OCI-LY1 (cell line): ENCODE measurements at regions not wholly inside any gene's neighbourhood (a gene's known extent, or its start where the extent isn't known, plus 50 kb on each side); places are given as distances from the start of the nearest gene placed in this dataset.

ENCODE experiments used
- H2AFZ ChIP-seq: fragments of 200-600 bp; sonication (generic), shearing (Covaris generic); 2 replicates; pipeline ENCODE4 v1.6.0; 2014; ENCODE audit warnings: antibody characterized with exemption, mild to moderate bottlenecking, low read length
- H3F3A ChIP-seq: fragments of 200-600 bp; sonication (generic), shearing (Covaris generic); 2 replicates; pipeline ENCODE4 v1.6.0; 2014; ENCODE audit warnings: mild to moderate bottlenecking, antibody characterized with exemption, low read length, moderate library complexity; ENCODE audit not compliant: insufficient read depth
- H3K27ac ChIP-seq: fragments of 200-600 bp; sonication (generic); 2 replicates; pipeline ENCODE4 v1.5.1; 2014; ENCODE audit warnings: low read length, mixed run types, mild to moderate bottlenecking, low read depth; ENCODE audit not compliant: poor library complexity, severe bottlenecking
- H3K27me3 ChIP-seq: fragments of 200-600 bp; sonication (generic); 2 replicates; pipeline ENCODE4 v1.6.0; 2014; ENCODE audit warnings: antibody characterized with exemption, mild to moderate bottlenecking, low read length, moderate library complexity; ENCODE audit not compliant: insufficient read depth
- H3K36me3 ChIP-seq: fragments of 200-600 bp; sonication (generic); 2 replicates; pipeline ENCODE4 v1.6.1; 2014; ENCODE audit warnings: mild to moderate bottlenecking, antibody characterized with exemption, low read length, moderate library complexity, mixed read lengths; ENCODE audit not compliant: insufficient read depth
- H3K4me1 ChIP-seq: fragments of 200-600 bp; sonication (generic); 2 replicates; pipeline ENCODE4 v1.5.1; 2014; ENCODE audit warnings: mild to moderate bottlenecking, low read length, moderate library complexity; ENCODE audit not compliant: insufficient read depth, severe bottlenecking
- H3K4me2 ChIP-seq: fragments of 200-600 bp; sonication (generic), shearing (Covaris generic); 2 replicates; pipeline ENCODE4 v1.6.1; 2014; ENCODE audit warnings: low read length
- H3K4me3 ChIP-seq: fragments of 200-600 bp; sonication (generic); 2 replicates; pipeline ENCODE4 v1.5.1; 2014; ENCODE audit warnings: low read length, low read depth, mild to moderate bottlenecking, mixed read lengths; ENCODE audit not compliant: poor library complexity, severe bottlenecking
- H3K79me2 ChIP-seq: fragments of 200-600 bp; shearing (Covaris generic); 2 replicates; pipeline ENCODE4 v1.6.1; 2016; ENCODE audit warnings: mixed run types, low read length, mixed read lengths; ENCODE audit not compliant: insufficient read depth
- H3K9ac ChIP-seq: fragments of 200-600 bp; sonication (generic), shearing (Covaris generic); 2 replicates; pipeline ENCODE4 v1.6.1; 2014; ENCODE audit warnings: mild to moderate bottlenecking, low read length, mixed read lengths
- H3K9me2 ChIP-seq: fragments of 200-600 bp; sonication (generic), shearing (Covaris generic); 2 replicates; pipeline ENCODE4 v1.6.1; 2014; ENCODE audit warnings: low read depth, mild to moderate bottlenecking, low read length, mixed read lengths
- H3K9me3 ChIP-seq: fragments of 200-600 bp; shearing (Covaris generic); 2 replicates; pipeline ENCODE4 v1.6.1; 2014; ENCODE audit warnings: low read length, mixed read lengths
- H4K20me1 ChIP-seq: fragments of 200-600 bp; sonication (generic), shearing (Covaris generic); 2 replicates; pipeline ENCODE4 v1.6.0; 2016; ENCODE audit warnings: mild to moderate bottlenecking, low read length; ENCODE audit not compliant: insufficient read depth
- EZH2 ChIP-seq: fragments of 200-600 bp; sonication (generic), shearing (Covaris generic); IDR thresholded peaks from 2 replicates; pipeline ENCODE4 v1.8.0; 2017; ENCODE audit warnings: borderline replicate concordance, mixed run types, mild to moderate bottlenecking, antibody characterized with exemption, low read length, moderate library complexity, mixed read lengths
- TF ChIP-seq, protein P1 (sequence below): fragments of 200-600 bp; sonication (generic), shearing (Covaris generic); IDR thresholded peaks from 2 replicates; pipeline ENCODE4 v1.5.1; 2017; ENCODE audit warnings: mild to moderate bottlenecking, antibody characterized with exemption, low read length, moderate library complexity, mixed read lengths

DNA sequence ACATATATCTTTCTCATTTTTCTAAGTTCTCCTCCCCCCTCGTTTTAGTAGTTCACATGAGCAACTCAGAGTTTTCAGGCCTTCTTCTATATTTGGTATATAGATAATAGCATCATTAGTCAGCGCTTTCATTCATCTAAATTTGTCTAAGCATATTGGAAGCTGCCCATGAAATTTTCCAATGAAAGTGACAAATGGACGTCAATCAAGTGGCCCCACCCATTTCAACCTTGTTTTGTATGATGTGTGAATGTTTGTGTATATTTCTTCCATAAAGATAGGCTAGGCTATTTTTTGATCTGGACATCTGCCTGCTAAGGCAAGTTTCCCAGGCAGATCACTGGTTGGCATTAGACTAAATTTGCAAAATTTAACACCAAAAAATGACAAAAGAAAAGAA lies 104.0 kb upstream of the SSBP2 start:
- Histone ChIP-seq H3K4me3 (no peak overlapping the region), H3K27me3 (no peaks in the 10 kb centered on the region), H3K9me2 (no peaks in the 10 kb centered on the region), H3K9me3 (no peaks in the 10 kb centered on the region), H2AFZ (no peak overlapping the region), H3K79me2 (no peaks in the 10 kb centered on the region), H3K4me1 (peaks cover 64% of the 10 kb centered on the region), H3K27ac (peak overlapping the region; percentile 3), H3K4me2 (no peak overlapping the region), H3K9ac (no peak overlapping the region), H3F3A (no peaks in the 10 kb centered on the region), H3K36me3 (no peaks in the 10 kb centered on the region), H4K20me1 (no peaks in the 10 kb centered on the region)
- no peak for TF ChIP-seq EZH2
- TF ChIP-seq, protein P1, sequence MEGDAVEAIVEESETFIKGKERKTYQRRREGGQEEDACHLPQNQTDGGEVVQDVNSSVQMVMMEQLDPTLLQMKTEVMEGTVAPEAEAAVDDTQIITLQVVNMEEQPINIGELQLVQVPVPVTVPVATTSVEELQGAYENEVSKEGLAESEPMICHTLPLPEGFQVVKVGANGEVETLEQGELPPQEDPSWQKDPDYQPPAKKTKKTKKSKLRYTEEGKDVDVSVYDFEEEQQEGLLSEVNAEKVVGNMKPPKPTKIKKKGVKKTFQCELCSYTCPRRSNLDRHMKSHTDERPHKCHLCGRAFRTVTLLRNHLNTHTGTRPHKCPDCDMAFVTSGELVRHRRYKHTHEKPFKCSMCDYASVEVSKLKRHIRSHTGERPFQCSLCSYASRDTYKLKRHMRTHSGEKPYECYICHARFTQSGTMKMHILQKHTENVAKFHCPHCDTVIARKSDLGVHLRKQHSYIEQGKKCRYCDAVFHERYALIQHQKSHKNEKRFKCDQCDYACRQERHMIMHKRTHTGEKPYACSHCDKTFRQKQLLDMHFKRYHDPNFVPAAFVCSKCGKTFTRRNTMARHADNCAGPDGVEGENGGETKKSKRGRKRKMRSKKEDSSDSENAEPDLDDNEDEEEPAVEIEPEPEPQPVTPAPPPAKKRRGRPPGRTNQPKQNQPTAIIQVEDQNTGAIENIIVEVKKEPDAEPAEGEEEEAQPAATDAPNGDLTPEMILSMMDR = no peak

DNA sequence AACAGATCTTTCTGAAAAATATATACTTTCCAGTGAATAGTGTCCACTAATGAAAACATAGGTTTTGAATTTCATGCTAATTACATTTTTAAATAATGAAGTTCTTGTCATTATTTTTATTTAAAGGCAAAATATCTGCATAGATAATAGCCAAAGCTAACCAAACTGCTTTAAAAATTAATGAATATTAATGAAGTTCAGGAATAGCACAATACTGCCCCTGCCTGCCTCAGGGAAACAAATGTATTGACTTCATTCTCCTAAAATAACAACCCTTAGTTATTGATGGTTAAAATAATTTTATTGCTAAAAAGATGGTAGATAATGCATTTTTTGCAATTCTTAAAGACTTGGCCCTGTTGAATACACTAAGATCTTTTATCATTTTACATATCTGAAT lies 103.6 kb upstream of the SSBP2 start:
- Histone ChIP-seq H3K4me1 (peaks cover 64% of the 10 kb centered on the region), H3K4me2 (no peak overlapping the region), H3K9ac (no peak overlapping the region)

DNA sequence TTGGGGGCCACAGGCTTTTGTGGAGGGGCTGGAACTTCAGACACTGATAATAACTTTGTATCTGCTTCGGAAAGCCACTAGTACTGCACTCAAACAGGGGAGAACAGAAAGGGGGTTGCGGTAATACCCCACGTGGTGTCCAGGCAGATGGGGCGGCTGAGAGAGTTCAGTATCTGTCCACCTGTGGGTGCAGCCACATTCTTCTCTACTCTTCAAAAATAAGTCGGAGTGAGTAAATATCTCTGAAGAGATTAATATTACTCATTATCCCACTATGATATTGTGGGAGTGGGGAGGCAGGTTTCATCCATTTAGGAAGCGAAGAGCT lies 102.1 kb upstream of the SSBP2 start:
- Histone ChIP-seq H3K9me3 (no peaks in the 10 kb centered on the region), H3K4me3 (peak overlapping the region; percentile 60), H3K9me2 (no peaks in the 10 kb centered on the region), H3K36me3 (no peaks in the 10 kb centered on the region), H3K4me2 (peak overlapping the region; percentile 81), H3K27me3 (no peaks in the 10 kb centered on the region), H3F3A (no peaks in the 10 kb centered on the region), H3K9ac (peak overlapping the region; percentile 73), H3K4me1 (peaks cover 64% of the 10 kb centered on the region), H3K79me2 (no peaks in the 10 kb centered on the region), H4K20me1 (no peaks in the 10 kb centered on the region), H2AFZ (no peak overlapping the region), H3K27ac (peak overlapping the region; percentile 86)
- TF ChIP-seq EZH2 = no peak
- TF ChIP-seq, protein P1 = no peak

More for the DNA sequence above, 103.6 kb upstream of the SSBP2 start:
- no peaks in the 10 kb centered on the region for H3K9me2 ChIP-seq
- H3K36me3 ChIP-seq = no peaks in the 10 kb centered on the region
- TF ChIP-seq EZH2 = no peak
- TF ChIP-seq, protein P1 = no peak
- no peaks in the 10 kb centered on the region for H3K27me3 ChIP-seq
- no peaks in the 10 kb centered on the region for H3K9me3 ChIP-seq
- no peaks in the 10 kb centered on the region for H3F3A ChIP-seq
- H3K79me2 ChIP-seq = no peaks in the 10 kb centered on the region
- peak overlapping the region; percentile 3 for H3K27ac ChIP-seq
- no peak overlapping the region for H3K4me3 ChIP-seq
- H4K20me1 ChIP-seq = no peaks in the 10 kb centered on the region
- H2AFZ ChIP-seq = no peak overlapping the region
